ENCODE measurements at regions not wholly inside any gene's neighbourhood (a gene's known extent, or its start where the extent isn't known, plus 50 kb on each side); places are given as distances from the start of the nearest gene placed in this dataset.

- no peak for DNase-seq
These were observed 631.0 kb downstream of the SQOR start for GRCh38 chr15:46265664-46266347.

- peak in 1 of 2 experiments; percentile 45 for DNase-seq
These were observed 631.8 kb downstream of the SQOR start for GRCh38 chr15:46266661-46267060.

GRCh38 chr15:46270481-46271147 is 635.8 kb downstream of the SQOR start:
- DNase-seq: no peak

GRCh38 chr15:46275701-46276100 is 640.9 kb downstream of the SQOR start:
- DNase-seq: no peak

GRCh38 chr15:46277451-46277850 is 642.6 kb downstream of the SQOR start:
- DNase-seq: no peak

- DNase-seq: peak; percentile 82 to 96
These were observed 643.2 kb downstream of the SQOR start for GRCh38 chr15:46278062-46278461.

GRCh38 chr15:46278486-46279090 is 643.8 kb downstream of the SQOR start:
- DNase-seq: peak; percentile 87 to 95

GRCh38 chr15:46280762-46281542 is 646.1 kb downstream of the SQOR start:
- DNase-seq: peak; percentile 76 to 84

- DNase-seq: no peak
These were observed 658.7 kb downstream of the SQOR start for GRCh38 chr15:46293550-46293949.

GRCh38 chr15:46296002-46296401 is 661.2 kb downstream of the SQOR start:
- DNase-seq: no peak

- DNase-seq: no peak
These were observed 662.0 kb downstream of the SQOR start for GRCh38 chr15:46296797-46297196.

- no peak for DNase-seq
These were observed 662.9 kb downstream of the SQOR start for GRCh38 chr15:46297766-46298165.

- no peak for DNase-seq
These were observed 665.9 kb downstream of the SQOR start for GRCh38 chr15:46300716-46301115.

GRCh38 chr15:46301291-46301690 is 666.5 kb downstream of the SQOR start:
- DNase-seq: peak in 1 of 2 experiments; percentile 55

GRCh38 chr15:46301826-46302225 is 667.0 kb downstream of the SQOR start:
- no peak for DNase-seq

GRCh38 chr15:46304321-46304720 is 669.5 kb downstream of the SQOR start:
- DNase-seq: no peak

- no peak for DNase-seq
These were observed 672.9 kb downstream of the SQOR start for GRCh38 chr15:46307746-46308145.

GRCh38 chr15:46309914-46310313 is 675.1 kb downstream of the SQOR start:
- peak; percentile 82 to 95 for DNase-seq

GRCh38 chr15:46312133-46312740 is 677.4 kb downstream of the SQOR start:
- peak; percentile 86 to 89 for DNase-seq

GRCh38 chr15:46315434-46315833 is 680.6 kb downstream of the SQOR start:
- DNase-seq: peak; percentile 34 to 80

- no peak for DNase-seq
These were observed 681.2 kb downstream of the SQOR start for GRCh38 chr15:46316024-46316423.

GRCh38 chr15:46317029-46317428 is 682.2 kb downstream of the SQOR start:
- no peak for DNase-seq

- peak in 1 of 2 experiments; percentile 50 for DNase-seq
These were observed 687.9 kb downstream of the SQOR start for GRCh38 chr15:46322753-46323152.
